ENCODE measurements at regions not wholly inside any gene's neighbourhood (a gene's known extent, or its start where the extent isn't known, plus 50 kb on each side); places are given as distances from the start of the nearest gene placed in this dataset.
"Not testable (repeated sequence)": the region's sequence is repeated elsewhere in the genome, so short reads cannot be mapped to it uniquely, and the experiment has no call there.

GRCh38 chr3:5358911-5359310 is 171.4 kb downstream of the EDEM1 start:
- no peak for DNase-seq

- no peak for DNase-seq
Observed at GRCh38 chr3:5360453-5360852, 172.9 kb downstream of the EDEM1 start.

GRCh38 chr3:5366746-5367145 is 179.2 kb downstream of the EDEM1 start:
- DNase-seq, result peak in 1 of 3 donors; percentile 10

- not testable (repeated sequence) for DNase-seq
Observed at GRCh38 chr3:5371555-5371954, 184.0 kb downstream of the EDEM1 start.

- no peak for DNase-seq
Observed at GRCh38 chr3:5376761-5377160, 189.3 kb downstream of the EDEM1 start.

GRCh38 chr3:5379266-5379665 is 191.8 kb downstream of the EDEM1 start:
- DNase-seq, result not testable (repeated sequence)

GRCh38 chr3:5383486-5384263 is 196.2 kb downstream of the EDEM1 start:
- not testable (repeated sequence) for DNase-seq

GRCh38 chr3:5384557-5385236 is 197.2 kb downstream of the EDEM1 start:
- DNase-seq, result no peak

GRCh38 chr3:5388091-5388490 is 200.6 kb downstream of the EDEM1 start:
- DNase-seq, result no peak

GRCh38 chr3:5389057-5389456 is 201.6 kb downstream of the EDEM1 start:
- DNase-seq, result peak in 1 of 3 donors; percentile 7

GRCh38 chr3:5390221-5390620 is 202.7 kb downstream of the EDEM1 start:
- DNase-seq, result peak in 2 of 3 donors; percentile 3 to 5

- DNase-seq, result no peak
Observed at GRCh38 chr3:5390936-5391625, 203.6 kb downstream of the EDEM1 start.

GRCh38 chr3:5401002-5401401 is 213.5 kb downstream of the EDEM1 start:
- DNase-seq, result no peak

- no peak for DNase-seq
Observed at GRCh38 chr3:5404718-5405117, 217.2 kb downstream of the EDEM1 start.

GRCh38 chr3:5411786-5412185 is 224.3 kb downstream of the EDEM1 start:
- no peak for DNase-seq

- peak; percentile 63 to 68 (median 68) for DNase-seq
Observed at GRCh38 chr3:5423076-5423475, 235.6 kb downstream of the EDEM1 start.

- DNase-seq, result peak; percentile 56 to 62 (median 57)
Observed at GRCh38 chr3:5423523-5423922, 236.0 kb downstream of the EDEM1 start.

- no peak for DNase-seq
Observed at GRCh38 chr3:5425371-5425770, 237.9 kb downstream of the EDEM1 start.

- peak; percentile 87 to 95 (median 95) for DNase-seq
Observed at GRCh38 chr3:5426094-5426883, 238.8 kb downstream of the EDEM1 start.

GRCh38 chr3:5427021-5427420 is 239.5 kb downstream of the EDEM1 start:
- no peak for DNase-seq

- DNase-seq, result no peak
Observed at GRCh38 chr3:5427938-5428337, 240.4 kb downstream of the EDEM1 start.

- DNase-seq, result peak; percentile 22 to 34 (median 29)
Observed at GRCh38 chr3:5428607-5429516, 241.4 kb downstream of the EDEM1 start.
